ENCODE measurements at regions not wholly inside any gene's neighbourhood (a gene's known extent, or its start where the extent isn't known, plus 50 kb on each side); places are given as distances from the start of the nearest gene placed in this dataset.

DNA sequence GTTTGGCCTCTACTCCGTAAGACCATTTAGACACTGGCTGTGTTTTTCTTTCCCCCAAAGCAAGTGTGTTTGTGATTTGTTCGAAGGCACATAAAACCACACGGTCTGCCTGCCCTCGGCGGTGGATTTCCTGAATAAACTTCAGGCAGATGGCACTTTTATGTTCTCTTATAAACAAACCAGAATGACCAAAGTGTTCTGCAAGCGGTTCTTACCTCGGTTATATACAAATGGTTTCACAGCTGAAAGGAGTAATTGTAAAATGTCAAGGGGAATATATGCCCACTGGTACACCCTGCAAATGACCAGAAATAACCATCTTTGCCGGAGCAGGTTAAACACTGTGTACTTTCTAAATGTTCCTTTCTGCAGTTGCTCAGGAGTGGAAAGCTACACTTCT, 1475.8 kb upstream of the TMEM132C start:
- H3K4me3 ChIP-seq (replicated peaks; ENCODE audit: low read depth, low read length): no peak overlapping the region
- no peak for DNase-seq (ENCODE audit: extremely low read depth, low read depth)
- no peak for TF ChIP-seq CTCF (IDR thresholded peaks at IDR 0.05; ENCODE audit: low read depth, low read length, missing control alignments)

DNA sequence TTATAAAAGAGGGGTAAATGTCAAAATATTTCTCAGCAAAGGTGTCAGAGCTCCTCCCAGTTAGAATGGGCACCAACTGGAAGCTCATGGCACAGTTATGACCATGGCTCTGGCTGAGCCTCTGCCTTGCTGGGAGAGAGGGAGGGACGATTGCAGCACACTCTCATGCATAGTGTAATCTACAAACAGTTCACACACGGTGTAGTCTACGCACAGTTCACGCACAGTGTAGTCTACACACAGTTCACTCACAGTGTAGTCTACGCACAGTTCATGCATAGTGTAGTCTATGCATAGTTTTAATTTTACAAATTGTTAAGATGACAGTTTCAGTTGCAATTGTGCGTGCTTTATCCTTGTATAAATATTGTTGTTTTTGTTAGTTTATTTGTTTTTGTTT, 1474.6 kb upstream of the TMEM132C start:
- no peak for TF ChIP-seq CTCF (IDR thresholded peaks at IDR 0.05; ENCODE audit: low read depth, low read length, missing control alignments)
- no peak overlapping the region for H3K4me3 ChIP-seq (replicated peaks; ENCODE audit: low read depth, low read length)
- no peak for DNase-seq (ENCODE audit: extremely low read depth, low read depth)

DNA sequence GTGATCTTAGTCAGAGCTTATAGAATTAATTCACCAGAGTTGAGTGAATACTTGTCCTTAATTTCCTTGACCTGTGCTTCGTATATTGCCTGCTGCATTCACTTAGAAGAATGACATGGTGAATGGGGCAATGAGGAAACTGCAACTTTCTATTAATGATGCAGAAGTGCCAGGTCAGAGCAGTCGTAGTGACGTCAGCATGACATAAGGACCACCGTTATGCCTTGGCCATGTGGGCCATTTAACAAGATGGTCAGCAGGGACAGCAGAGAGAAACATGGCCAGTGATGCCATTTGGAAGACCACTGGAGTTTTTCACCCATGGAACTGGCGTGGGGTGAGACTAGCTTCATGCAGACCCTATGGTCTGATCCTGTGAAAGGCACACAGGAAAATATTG, 1469.4 kb upstream of the TMEM132C start:
- no peak for DNase-seq (ENCODE audit: extremely low read depth, low read depth)

DNA sequence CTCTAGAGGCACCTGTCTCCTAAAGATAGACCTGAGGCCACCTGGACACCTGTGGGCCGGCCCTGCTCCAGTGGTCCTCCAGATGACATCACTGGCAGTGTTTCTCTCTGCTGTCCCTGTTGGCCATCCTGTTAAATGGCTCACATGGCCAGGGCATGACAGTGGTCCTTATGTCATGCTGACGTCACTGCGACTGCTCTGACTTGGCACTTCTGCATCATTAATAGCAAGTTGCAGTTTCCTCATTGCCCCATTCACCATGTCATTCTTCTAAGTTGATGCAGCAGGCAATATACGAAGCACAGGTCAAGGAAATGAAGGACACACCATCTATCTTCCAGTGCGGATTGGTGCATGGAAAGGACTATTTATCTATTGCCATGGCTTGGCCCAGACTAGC, 1468.5 kb upstream of the TMEM132C start:
- no peak for TF ChIP-seq CTCF (IDR thresholded peaks at IDR 0.05; ENCODE audit: low read depth, low read length, missing control alignments)
- no peak overlapping the region for H3K4me3 ChIP-seq (replicated peaks; ENCODE audit: low read depth, low read length)
- DNase-seq (ENCODE audit: extremely low read depth, low read depth): no peak

More for the DNA sequence above, 1469.4 kb upstream of the TMEM132C start:
- no peak for TF ChIP-seq CTCF (IDR thresholded peaks at IDR 0.05; ENCODE audit: low read depth, low read length, missing control alignments)
- no peak overlapping the region for H3K4me3 ChIP-seq (replicated peaks; ENCODE audit: low read depth, low read length)

- TF ChIP-seq CTCF (IDR thresholded peaks at IDR 0.05; ENCODE audit: low read depth, low read length, missing control alignments): no peak
- DNase-seq (ENCODE audit: extremely low read depth, low read depth): no peak
- no peak overlapping the region for H3K4me3 ChIP-seq (replicated peaks; ENCODE audit: low read depth, low read length)
These were observed 1459.6 kb upstream of the TMEM132C start for GRCh38 chr12:126807312-126807865.

DNA sequence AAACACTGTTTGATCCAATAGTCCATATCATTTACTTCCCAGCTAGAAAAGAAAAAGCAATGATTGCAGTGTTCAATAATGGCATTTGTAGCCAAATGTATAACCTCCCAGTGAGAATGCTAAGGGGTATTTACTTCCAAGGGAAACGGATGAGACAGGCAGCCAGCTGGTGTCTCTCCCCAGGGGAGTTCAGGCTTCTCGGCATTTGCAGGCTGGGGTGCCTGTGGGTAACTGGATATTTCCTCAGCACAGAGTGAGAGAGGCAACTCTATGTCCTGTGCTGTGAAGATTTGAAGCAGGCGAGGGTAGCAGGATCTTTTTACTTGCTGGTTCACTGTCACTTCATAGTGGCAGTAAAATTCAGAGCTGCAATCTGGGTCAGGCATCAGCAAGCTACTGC, 1455.6 kb upstream of the TMEM132C start:
- no peak for DNase-seq (ENCODE audit: extremely low read depth, low read depth)
- H3K4me3 ChIP-seq (replicated peaks; ENCODE audit: low read depth, low read length): no peak overlapping the region
- no peak for TF ChIP-seq CTCF (IDR thresholded peaks at IDR 0.05; ENCODE audit: low read depth, low read length, missing control alignments)

DNA sequence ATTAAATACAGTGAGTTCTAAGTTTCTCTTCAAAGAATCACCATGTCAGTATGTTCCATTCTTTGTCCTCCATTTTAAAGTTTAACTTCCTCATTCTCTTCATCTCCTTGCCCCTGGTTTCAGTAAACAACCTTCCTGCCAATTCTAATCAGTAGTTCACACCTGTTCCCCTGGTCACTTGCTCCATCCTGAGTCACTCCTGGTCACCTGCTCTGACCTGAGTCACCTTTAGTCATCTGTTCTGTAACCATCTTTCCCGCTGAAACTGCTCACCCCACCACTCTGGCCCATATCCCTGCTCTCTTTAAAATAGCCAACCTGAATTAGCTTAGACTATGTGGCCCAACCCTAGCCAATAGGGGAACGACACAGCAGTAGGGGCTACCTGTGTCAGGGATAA, 1447.4 kb upstream of the TMEM132C start:
- no peak overlapping the region for H3K4me3 ChIP-seq (replicated peaks; ENCODE audit: low read depth, low read length)
- DNase-seq (ENCODE audit: extremely low read depth, low read depth): no peak
- TF ChIP-seq CTCF (IDR thresholded peaks at IDR 0.05; ENCODE audit: low read depth, low read length, missing control alignments): no peak
